ENCODE measurements at regions not wholly inside any gene's neighbourhood (a gene's known extent, or its start where the extent isn't known, plus 50 kb on each side); places are given as distances from the start of the nearest gene placed in this dataset.

GRCh38 chr16:8251298-8251697 lies 339.0 kb downstream of the TMEM114 start:
- Histone ChIP-seq H3K27me3 (replicated peaks) (no peaks in the 10 kb centered on the region), H3K27ac (no peak overlapping the region), H3K36me3 (replicated peaks) (no peaks in the 10 kb centered on the region), H3K4me3 (ENCODE audit: low read depth, low read length) (no peak overlapping the region)
- in situ Hi-C loops (cut with HindIII; ENCODE audit: low pct_ligation_motif_present, low sequenced_read_pairs): no loop called here
- no peak for TF ChIP-seq CTCF (IDR thresholded peaks at IDR 0.05; ENCODE audit: low read depth, low read length, missing control alignments)
- no peak for DNase-seq

DNA sequence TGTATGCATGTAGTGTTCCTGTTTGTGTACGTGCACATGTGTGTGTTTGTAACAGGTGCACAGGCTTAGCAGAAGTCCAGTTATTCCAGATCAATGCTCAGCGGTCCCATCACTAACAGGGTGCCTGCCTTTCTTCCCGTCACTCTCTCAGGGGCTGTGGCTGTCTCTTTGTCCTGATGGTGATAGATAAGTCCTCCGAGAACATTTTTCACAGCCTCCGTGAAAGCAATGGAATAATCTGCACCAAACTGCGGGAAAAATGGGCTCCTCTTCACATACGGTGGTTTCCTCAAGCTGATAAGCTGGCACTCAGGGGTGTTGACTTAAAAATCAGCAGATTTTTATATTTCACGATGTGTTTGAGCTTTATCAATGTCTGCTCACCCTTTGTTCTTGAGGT lies 342.3 kb downstream of the TMEM114 start:
- Histone ChIP-seq H3K27me3 (replicated peaks) (no peaks in the 10 kb centered on the region), H3K36me3 (replicated peaks) (no peaks in the 10 kb centered on the region), H3K4me3 (ENCODE audit: low read depth, low read length) (no peak overlapping the region), H3K27ac (no peak overlapping the region)
- DNase-seq: no peak
- in situ Hi-C loops (cut with HindIII; ENCODE audit: low pct_ligation_motif_present, low sequenced_read_pairs): no loop called here
- no peak for TF ChIP-seq CTCF (IDR thresholded peaks at IDR 0.05; ENCODE audit: low read depth, low read length, missing control alignments)

GRCh38 chr16:8243981-8244380 lies 346.3 kb downstream of the TMEM114 start:
- no peaks in the 10 kb centered on the region for H3K27me3 ChIP-seq (replicated peaks)
- DNase-seq: no peak
- TF ChIP-seq CTCF (IDR thresholded peaks at IDR 0.05; ENCODE audit: low read depth, low read length, missing control alignments): no peak
- H3K27ac ChIP-seq: no peak overlapping the region
- no peaks in the 10 kb centered on the region for H3K36me3 ChIP-seq (replicated peaks)
- H3K4me3 ChIP-seq (ENCODE audit: low read depth, low read length): no peak overlapping the region
- in situ Hi-C loops (cut with HindIII; ENCODE audit: low pct_ligation_motif_present, low sequenced_read_pairs): no loop called here

DNA sequence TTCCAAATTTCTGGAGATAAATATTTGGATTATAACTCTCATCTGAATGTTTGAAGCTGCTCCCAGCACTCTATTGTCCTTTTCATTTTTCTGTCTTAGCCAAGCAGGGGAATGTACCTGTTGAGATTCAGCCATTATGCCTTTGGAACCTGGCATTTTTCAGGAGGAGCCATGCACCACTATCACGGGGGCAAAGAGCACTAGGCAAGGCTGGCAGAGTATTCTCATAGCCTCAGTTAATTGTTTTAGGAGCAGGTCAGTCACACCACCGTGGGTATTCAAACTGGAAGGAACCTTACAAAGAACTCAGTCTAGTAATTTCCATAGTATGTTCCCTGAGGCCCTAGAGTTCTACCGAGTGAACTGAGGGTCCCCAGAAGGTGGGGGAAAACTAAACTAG lies 348.9 kb downstream of the TMEM114 start:
- DNase-seq: no peak
- Histone ChIP-seq H3K27me3 (replicated peaks) (no peaks in the 10 kb centered on the region), H3K27ac (no peak overlapping the region), H3K4me3 (ENCODE audit: low read depth, low read length) (no peak overlapping the region), H3K36me3 (replicated peaks) (no peaks in the 10 kb centered on the region)
- no peak for TF ChIP-seq CTCF (IDR thresholded peaks at IDR 0.05; ENCODE audit: low read depth, low read length, missing control alignments)
- in situ Hi-C loops (cut with HindIII; ENCODE audit: low pct_ligation_motif_present, low sequenced_read_pairs): no loop called here

- no peak overlapping the region for H3K4me3 ChIP-seq (ENCODE audit: low read depth, low read length)
- H3K27me3 ChIP-seq (replicated peaks): no peaks in the 10 kb centered on the region
- no peak for TF ChIP-seq CTCF (IDR thresholded peaks at IDR 0.05; ENCODE audit: low read depth, low read length, missing control alignments)
- in situ Hi-C loops (cut with HindIII; ENCODE audit: low pct_ligation_motif_present, low sequenced_read_pairs): no loop called here
- H3K36me3 ChIP-seq (replicated peaks): no peaks in the 10 kb centered on the region
- DNase-seq: no peak
- no peak overlapping the region for H3K27ac ChIP-seq
Measured at GRCh38 chr16:8239443-8239842, 350.9 kb downstream of the TMEM114 start.

DNA sequence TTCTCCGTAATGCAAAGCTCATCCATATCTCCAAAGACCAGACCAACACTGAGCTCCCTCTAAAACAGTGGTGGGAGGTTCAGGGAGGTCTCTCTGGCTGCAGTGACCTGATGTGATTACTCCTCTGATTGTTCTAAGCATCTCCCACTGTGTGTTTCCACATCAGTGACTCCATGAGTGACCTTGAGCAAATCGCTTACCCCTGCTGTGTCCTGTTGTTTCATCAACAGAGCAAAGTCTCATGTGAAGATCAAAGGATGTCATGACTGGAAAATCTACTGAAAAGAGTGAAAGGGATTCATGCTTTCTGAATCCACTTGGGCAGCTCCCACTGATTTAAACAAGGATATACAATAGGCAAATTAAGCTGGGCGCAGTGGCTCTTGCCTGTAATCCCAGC lies 352.9 kb downstream of the TMEM114 start:
- no peak for TF ChIP-seq CTCF (IDR thresholded peaks at IDR 0.05; ENCODE audit: low read depth, low read length, missing control alignments)
- in situ Hi-C loops (cut with HindIII; ENCODE audit: low pct_ligation_motif_present, low sequenced_read_pairs): no loop called here
- DNase-seq: no peak
- Histone ChIP-seq H3K27me3 (replicated peaks) (no peaks in the 10 kb centered on the region), H3K4me3 (ENCODE audit: low read depth, low read length) (no peak overlapping the region), H3K27ac (no peak overlapping the region), H3K36me3 (replicated peaks) (no peaks in the 10 kb centered on the region)

All from brain microvascular endothelial cell (primary cell).